Mesenchymal stem cell (in vitro differentiated cells and primary cell): ENCODE measurements at regions not wholly inside any gene's neighbourhood (a gene's known extent, or its start where the extent isn't known, plus 50 kb on each side); places are given as distances from the start of the nearest gene placed in this dataset.
A peak's percentile ranks its signal among the peaks of the same experiment; 100 is the strongest.

Source experiments
- DNase-seq: peaks from one replicate; pipeline ENCODE4 v3.0.0-alpha.2; 2013
- H2AFZ ChIP-seq: one replicate; pipeline ENCODE4 v1.6.1; 2013; ENCODE audit warnings: low read depth, mild to moderate bottlenecking, control low read depth, inconsistent platforms, low read length, moderate library complexity
- H2AK5ac ChIP-seq: 2 replicates; pipeline ENCODE4 v1.6.1; 2013; ENCODE audit warnings: low read length, moderate library complexity, mild to moderate bottlenecking, inconsistent platforms; ENCODE audit not compliant: severe bottlenecking
- H2BK120ac ChIP-seq: one replicate; pipeline ENCODE4 v1.6.1; 2013; ENCODE audit warnings: low read depth, mild to moderate bottlenecking, inconsistent platforms, low read length, moderate library complexity
- H2BK12ac ChIP-seq, 2 experiments: one replicate each; pipeline ENCODE4 v1.6.1; 2013; ENCODE audit warnings: inconsistent platforms in 2 of 2, low read length in 2 of 2, mild to moderate bottlenecking in 2 of 2, moderate library complexity in 2 of 2, control low read depth in 1 of 2
- H2BK15ac ChIP-seq: one replicate; pipeline ENCODE4 v1.6.1; 2013; ENCODE audit warnings: mild to moderate bottlenecking, low read depth, inconsistent platforms; ENCODE audit not compliant: poor library complexity, severe bottlenecking
- H2BK5ac ChIP-seq: 2 replicates; pipeline ENCODE4 v1.6.1; 2013; ENCODE audit warnings: low read depth, mild to moderate bottlenecking, low read length, control low read depth, inconsistent platforms; ENCODE audit not compliant: poor library complexity, severe bottlenecking
- H3K14ac ChIP-seq, 2 experiments: one replicate each; pipeline ENCODE4 v1.6.1; 2013; ENCODE audit warnings: inconsistent platforms in 2 of 2, low read length in 2 of 2, control low read depth in 1 of 2, mild to moderate bottlenecking in 1 of 2, moderate library complexity in 1 of 2
- H3K18ac ChIP-seq, 2 experiments: one replicate each; pipeline ENCODE4 v1.6.1; 2013; ENCODE audit warnings: inconsistent platforms in 2 of 2, low read length in 2 of 2, control low read depth in 1 of 2, low read depth in 1 of 2, mild to moderate bottlenecking in 1 of 2
- H3K23ac ChIP-seq, 2 experiments: one replicate each; pipeline ENCODE4 v1.6.1; 2013; ENCODE audit warnings: inconsistent platforms in 2 of 2, low read length in 2 of 2, mild to moderate bottlenecking in 2 of 2, moderate library complexity in 2 of 2, control low read depth in 1 of 2
- H3K27ac ChIP-seq: 2 replicates; pipeline ENCODE4 v1.5.1; 2013; ENCODE audit warnings: mild to moderate bottlenecking, moderate library complexity, low read length, control low read depth, inconsistent platforms; ENCODE audit not compliant: poor library complexity, severe bottlenecking
- H3K27me3 ChIP-seq, 2 experiments: 2 replicates each; pipeline versions ENCODE4 v1.6.1 to v1.7.0; 2013; ENCODE audit warnings: low read length in 2 of 2, mild to moderate bottlenecking in 2 of 2, moderate library complexity in 2 of 2, control low read depth in 1 of 2, inconsistent platforms in 1 of 2; ENCODE audit not compliant: control insufficient read depth in 1 of 2, insufficient read depth in 1 of 2
- H3K36me3 ChIP-seq, 2 experiments: 2 replicates each; pipeline versions ENCODE4 v1.6.1 to v1.7.0; 2013; ENCODE audit warnings: low read length in 2 of 2, control low read depth in 1 of 2, inconsistent platforms in 1 of 2, low read depth in 1 of 2, mild to moderate bottlenecking in 1 of 2; ENCODE audit not compliant: insufficient read depth in 2 of 2, control insufficient read depth in 1 of 2
- H3K4ac ChIP-seq, 2 experiments: one replicate each; pipeline ENCODE4 v1.6.1; 2013; ENCODE audit warnings: inconsistent platforms in 2 of 2, low read length in 2 of 2, mild to moderate bottlenecking in 2 of 2, moderate library complexity in 2 of 2, control low read depth in 1 of 2, low read depth in 1 of 2
- H3K4me1 ChIP-seq: 2 replicates; pipeline ENCODE4 v1.6.1; 2013; ENCODE audit warnings: low read depth, low read length, control low read depth; ENCODE audit not compliant: control insufficient read depth, insufficient read depth
- H3K4me2 ChIP-seq: 2 replicates; pipeline ENCODE4 v1.6.1; 2013; ENCODE audit warnings: low read length, mild to moderate bottlenecking, inconsistent platforms; ENCODE audit not compliant: poor library complexity, severe bottlenecking
- H3K4me3 ChIP-seq, 2 experiments: 2 replicates each; pipeline versions ENCODE4 v1.5.1 to v1.7.0; 2013; ENCODE audit warnings: low read length in 2 of 2, mild to moderate bottlenecking in 2 of 2, control low read depth in 1 of 2, low read depth in 1 of 2; ENCODE audit not compliant: insufficient read depth in 1 of 2
- H3K79me1 ChIP-seq: replicated peaks from 2 replicates; pipeline ENCODE4 v1.6.1; 2013; ENCODE audit warnings: mild to moderate bottlenecking, control low read depth, low read length, inconsistent platforms; ENCODE audit not compliant: poor library complexity, severe bottlenecking
- H3K9ac ChIP-seq: 2 replicates; pipeline ENCODE4 v1.7.0; 2013; ENCODE audit warnings: mild to moderate bottlenecking, low read length, moderate library complexity
- H3K9me3 ChIP-seq: 2 replicates; pipeline ENCODE4 v1.7.0; 2013; ENCODE audit warnings: mild to moderate bottlenecking, low read length; ENCODE audit not compliant: control insufficient read depth
- H4K8ac ChIP-seq: one replicate; pipeline ENCODE4 v1.6.1; 2013; ENCODE audit warnings: inconsistent platforms, mild to moderate bottlenecking, low read length, moderate library complexity
- H4K91ac ChIP-seq: one replicate; pipeline ENCODE4 v1.6.1; 2013; ENCODE audit warnings: mild to moderate bottlenecking, low read length, inconsistent platforms
- whole genome bisulfite sequencing: methylation state at CpG from one replicate; pipeline ENCODE4 v1.1.7; 2013; ENCODE audit warnings: mixed read lengths; 5-methylcytosine and 5-hydroxymethylcytosine counted together

DNA sequence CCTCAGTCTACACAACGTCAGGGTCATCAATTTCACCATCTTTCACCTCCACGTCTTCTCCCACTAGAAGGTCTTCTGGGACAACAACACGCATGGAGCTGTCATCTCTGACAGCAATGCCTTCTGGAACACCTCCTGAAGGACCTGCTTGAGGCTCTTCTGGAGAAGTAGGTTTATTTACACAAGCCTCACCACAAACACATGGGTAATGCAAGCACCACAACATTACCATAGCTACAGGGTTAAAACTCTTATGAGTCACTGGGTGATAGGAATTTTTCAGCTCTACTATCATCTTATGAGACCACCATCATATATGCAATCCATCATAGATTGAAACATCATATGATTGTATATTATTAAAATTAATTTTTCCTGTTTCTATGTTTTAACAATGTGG is 215.4 kb downstream of the CHD9NB start:
- Histone ChIP-seq H3K18ac (no peak overlapping the region), H3K14ac (no peak overlapping the region), H3K23ac (no peak overlapping the region), H2AK5ac (no peak overlapping the region), H3K79me1 (no peaks in the 10 kb centered on the region), H3K4ac (no peak overlapping the region), H2AFZ (no peak overlapping the region), H3K9ac (no peak overlapping the region), H2BK12ac (no peak overlapping the region), H3K4me2 (no peak overlapping the region), H3K27ac (no peak overlapping the region), H4K8ac (no peak overlapping the region), H3K9me3 (peaks cover 5% of the 10 kb centered on the region), H2BK15ac (no peak overlapping the region), H3K4me3 (no peak overlapping the region), H3K4me1 (no peaks in the 10 kb centered on the region), H2BK5ac (no peak overlapping the region), H3K36me3 (no peaks in the 10 kb centered on the region), H3K27me3 (no peaks in the 10 kb centered on the region), H2BK120ac (no peak overlapping the region), H4K91ac (no peak overlapping the region)
- peak; percentile 59 for DNase-seq
- 34% methylated on average over 3 of the region's 3 CpGs for WGBS

DNA sequence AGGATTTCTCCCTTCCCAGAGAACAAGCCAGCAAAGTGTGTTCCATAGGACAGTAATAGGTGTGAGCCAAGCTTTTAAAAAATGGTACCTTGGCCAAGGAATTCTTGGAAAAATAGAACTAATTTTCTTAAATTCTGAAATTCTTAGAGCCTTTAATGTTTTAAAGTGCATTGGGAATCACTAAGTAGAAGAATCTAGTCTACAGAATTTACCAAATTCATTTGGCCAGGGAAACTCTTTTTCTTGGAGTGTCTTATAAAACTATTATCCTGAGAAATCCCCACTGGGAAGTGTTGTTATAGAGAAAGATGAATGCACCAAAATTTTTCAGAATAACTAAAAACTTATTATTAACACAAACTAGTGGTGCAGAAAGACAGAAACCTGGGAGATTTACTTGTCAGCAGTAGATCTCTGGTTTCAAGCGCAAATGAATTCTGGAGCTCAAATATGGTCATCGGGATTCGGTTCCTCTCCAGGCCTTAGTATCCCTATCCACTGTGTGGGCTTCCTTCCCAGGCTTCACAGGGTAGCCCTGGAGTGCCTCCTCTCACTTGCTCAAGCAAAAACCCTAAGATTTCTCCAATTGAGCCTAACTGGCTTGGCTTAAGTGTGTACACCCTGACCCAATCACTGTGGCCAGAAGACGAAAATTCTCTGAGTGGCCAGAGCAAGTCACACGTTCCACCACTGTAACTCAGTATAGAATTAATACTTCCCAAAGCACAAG is 217.8 kb downstream of the CHD9NB start:
- no peak overlapping the region for H3K18ac ChIP-seq
- H2BK15ac ChIP-seq, result no peak overlapping the region
- H3K36me3 ChIP-seq, result no peaks in the 10 kb centered on the region
- DNase-seq, result no peak
- no peaks in the 10 kb centered on the region for H3K4me1 ChIP-seq
- no peak overlapping the region for H4K91ac ChIP-seq
- H3K4me2 ChIP-seq, result no peak overlapping the region
- no peak overlapping the region for H2BK120ac ChIP-seq
- no peak overlapping the region for H3K14ac ChIP-seq
- H3K4me3 ChIP-seq, result no peak overlapping the region
- 71% methylated on average over 4 of the region's 5 CpGs for WGBS
- no peak overlapping the region for H2AK5ac ChIP-seq
- no peak overlapping the region for H3K27ac ChIP-seq
- no peaks in the 10 kb centered on the region for H3K27me3 ChIP-seq
- H3K9ac ChIP-seq, result no peak overlapping the region
- no peaks in the 10 kb centered on the region for H3K9me3 ChIP-seq
- no peak overlapping the region for H2BK12ac ChIP-seq
- no peaks in the 10 kb centered on the region for H3K79me1 ChIP-seq
- H3K4ac ChIP-seq, result no peak overlapping the region
- no peak overlapping the region for H3K23ac ChIP-seq
- H2AFZ ChIP-seq, result no peak overlapping the region
- no peak overlapping the region for H4K8ac ChIP-seq
- no peak overlapping the region for H2BK5ac ChIP-seq

DNA sequence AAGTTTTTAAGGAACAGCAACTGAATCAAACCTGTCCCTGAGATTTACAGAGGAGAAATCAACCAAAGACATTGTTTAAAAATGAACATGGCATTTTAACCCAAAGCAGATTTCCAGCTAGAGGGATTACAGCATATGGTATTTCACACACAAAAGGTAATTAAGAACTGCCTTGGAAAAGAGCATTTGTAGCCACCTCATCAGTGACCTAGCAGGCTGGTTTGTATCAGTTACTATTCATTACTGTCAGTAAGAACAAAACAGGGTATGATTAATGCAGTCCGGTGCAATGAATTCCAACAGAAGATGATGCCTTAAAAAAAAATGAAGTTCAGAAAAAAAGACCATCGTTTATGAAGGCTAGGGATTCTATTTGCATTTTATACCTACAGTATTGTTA is 219.9 kb downstream of the CHD9NB start:
- no peaks in the 10 kb centered on the region for H3K4me1 ChIP-seq
- H3K36me3 ChIP-seq, result no peaks in the 10 kb centered on the region

DNA sequence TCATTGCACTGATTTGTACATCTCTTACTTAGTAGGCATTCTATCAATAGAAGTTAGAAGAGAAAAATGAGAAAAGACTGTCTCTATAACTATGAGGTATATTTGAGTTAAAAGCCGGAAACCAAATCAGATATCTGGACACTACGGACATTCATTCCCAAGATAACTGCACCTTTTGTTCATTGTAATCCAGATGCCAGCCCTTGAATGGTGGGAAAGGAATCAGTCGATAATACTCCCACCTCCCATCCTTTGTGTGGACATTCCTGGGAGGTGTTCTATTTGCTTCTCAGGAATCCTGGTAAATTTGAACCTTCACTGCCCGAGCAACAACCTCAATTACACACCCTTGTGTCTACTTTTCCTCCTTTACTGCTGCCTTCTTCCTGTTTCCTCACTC is 225.2 kb downstream of the CHD9NB start:
- Histone ChIP-seq H3K27me3 (no peaks in the 10 kb centered on the region), H2AK5ac (no peak overlapping the region), H3K9ac (no peak overlapping the region), H4K91ac (no peak overlapping the region), H3K4ac (no peak overlapping the region), H2AFZ (no peak overlapping the region), H2BK15ac (no peak overlapping the region), H2BK120ac (no peak overlapping the region), H3K9me3 (peaks cover 2% of the 10 kb centered on the region), H3K36me3 (no peaks in the 10 kb centered on the region), H3K23ac (no peak overlapping the region), H2BK12ac (no peak overlapping the region), H3K18ac (no peak overlapping the region), H4K8ac (no peak overlapping the region), H3K4me1 (no peaks in the 10 kb centered on the region), H3K4me2 (no peak overlapping the region), H3K4me3 (no peak overlapping the region), H3K14ac (no peak overlapping the region), H2BK5ac (no peak overlapping the region), H3K27ac (no peak overlapping the region), H3K79me1 (no peaks in the 10 kb centered on the region)
- no peak for DNase-seq
- WGBS, result 70% methylated on average over 2 of the region's 4 CpGs

More for the DNA sequence above, 219.9 kb downstream of the CHD9NB start:
- H3K18ac ChIP-seq, result no peak overlapping the region
- no peaks in the 10 kb centered on the region for H3K79me1 ChIP-seq
- H3K4ac ChIP-seq, result no peak overlapping the region
- H3K4me3 ChIP-seq, result no peak overlapping the region
- no peak overlapping the region for H4K8ac ChIP-seq
- H3K9me3 ChIP-seq, result no peaks in the 10 kb centered on the region
- H2AFZ ChIP-seq, result no peak overlapping the region
- no peak overlapping the region for H3K4me2 ChIP-seq
- H2BK15ac ChIP-seq, result no peak overlapping the region
- H2BK12ac ChIP-seq, result no peak overlapping the region
- H3K9ac ChIP-seq, result no peak overlapping the region
- H2BK5ac ChIP-seq, result no peak overlapping the region
- H3K27ac ChIP-seq, result no peak overlapping the region
- H3K27me3 ChIP-seq, result no peaks in the 10 kb centered on the region
- no peak for DNase-seq
- WGBS, result no CpG with 5 or more reads among the region's 2 CpGs
- no peak overlapping the region for H2BK120ac ChIP-seq
- no peak overlapping the region for H2AK5ac ChIP-seq
- H4K91ac ChIP-seq, result no peak overlapping the region
- no peak overlapping the region for H3K14ac ChIP-seq
- H3K23ac ChIP-seq, result no peak overlapping the region
